Epithelial cell of prostate (primary cell): ENCODE measurements at regions not wholly inside any gene's neighbourhood (a gene's known extent, or its start where the extent isn't known, plus 50 kb on each side); places are given as distances from the start of the nearest gene placed in this dataset.

ENCODE experiments used
- DNase-seq: peaks from one replicate; pipeline ENCODE4 v3.0.0-alpha.2; 2011; ENCODE audit warnings: low read depth, low spot score
- H3K27ac ChIP-seq: fragments of 450-650 bp; 2 replicates; pipeline ENCODE4 v1.5.1; 2017; ENCODE audit warnings: mild to moderate bottlenecking

DNA sequence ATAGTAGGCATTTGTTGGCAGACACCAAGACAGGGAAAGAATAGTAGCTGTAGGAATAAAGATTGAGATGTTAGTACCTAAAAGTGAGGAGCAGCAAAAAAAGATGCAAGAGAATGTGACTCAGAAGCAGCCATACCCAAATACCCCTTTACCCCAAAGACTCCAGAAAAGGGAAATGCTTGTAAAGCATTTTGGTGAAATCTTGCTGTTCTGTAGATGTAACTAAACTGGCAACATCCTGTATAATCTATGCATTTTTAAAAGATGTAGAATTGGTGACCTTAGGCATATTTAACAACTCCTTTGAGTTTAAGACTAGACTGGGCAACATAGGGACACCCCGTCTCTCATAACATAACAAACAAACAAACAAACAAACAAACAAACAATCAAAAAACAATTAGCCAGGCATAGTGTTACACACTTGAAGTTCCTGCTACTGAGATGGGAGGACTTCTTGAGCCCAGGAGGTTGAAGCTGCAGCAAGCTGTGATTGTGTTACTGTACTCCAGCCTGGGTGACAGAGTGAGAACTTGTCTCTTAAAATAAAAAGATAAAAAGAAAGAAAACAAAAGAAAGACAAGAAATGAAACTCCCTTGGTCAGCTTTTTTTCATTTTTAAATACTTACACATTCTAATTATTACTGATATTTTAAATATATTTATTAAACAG, 361.5 kb upstream of the KCNH8 start:
- H3K27ac ChIP-seq, result no peak overlapping the region
- DNase-seq, result no peak

DNA sequence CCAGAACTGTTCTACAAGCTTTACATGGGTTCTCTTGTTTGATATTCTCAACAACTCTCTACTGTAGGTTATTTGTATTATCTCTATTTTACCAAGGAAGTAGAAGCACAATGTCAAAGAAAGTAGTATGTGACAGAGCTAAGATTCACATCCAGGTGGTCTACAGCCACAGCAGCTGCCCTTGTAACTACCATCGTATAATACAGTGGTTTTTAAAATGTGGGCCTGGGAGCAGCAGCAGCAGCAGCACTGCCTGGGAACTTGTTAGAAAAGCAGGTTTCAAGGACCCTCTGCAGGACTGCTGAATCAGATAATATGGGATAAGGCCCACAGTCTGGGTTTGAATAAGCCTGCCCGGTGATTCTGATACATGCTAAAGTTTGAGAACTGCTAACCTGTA, 357.1 kb upstream of the SATB1 start:
- H3K27ac ChIP-seq, result no peak overlapping the region

DNA sequence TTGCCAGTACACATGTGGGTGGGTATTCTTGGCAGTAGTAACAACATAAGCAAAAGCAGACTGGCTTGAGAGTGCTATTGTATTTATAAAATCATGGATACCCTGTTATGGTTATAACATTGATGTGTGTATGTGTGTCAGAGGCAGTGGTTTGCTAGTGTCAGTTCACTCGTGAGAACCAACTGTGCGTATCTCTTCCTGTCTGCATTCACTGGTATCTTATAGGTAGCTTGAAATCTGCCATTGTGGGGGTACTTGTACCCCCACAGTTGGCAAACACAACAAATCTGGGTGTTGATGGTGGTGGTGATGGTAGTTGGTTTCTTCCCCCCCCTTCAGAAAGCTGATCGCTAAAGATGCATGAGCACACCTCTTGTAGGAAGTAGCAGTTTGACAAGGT, 355.8 kb upstream of the SATB1 start:
- DNase-seq, result no peak
- no peak overlapping the region for H3K27ac ChIP-seq

More for the DNA sequence above, 357.1 kb upstream of the SATB1 start:
- no peak for DNase-seq

DNA sequence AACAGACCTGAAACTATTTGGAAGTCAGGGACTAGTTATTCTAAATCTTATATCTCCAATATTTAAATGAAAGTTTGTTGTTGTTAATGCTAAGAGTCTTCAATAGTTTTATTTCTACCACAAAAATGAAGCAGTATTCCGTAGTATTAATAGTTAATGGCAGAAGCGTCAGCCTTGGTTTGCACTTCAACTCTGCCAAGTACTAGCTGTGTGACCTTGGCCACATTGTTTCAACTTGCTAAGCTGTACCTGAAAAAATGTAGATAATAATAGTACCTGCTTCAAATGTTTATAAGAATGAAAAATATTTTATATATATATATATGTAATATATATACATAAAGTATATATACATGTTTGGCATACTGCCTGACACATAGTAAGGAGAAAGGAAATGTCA, 354.6 kb upstream of the SATB1 start:
- no peak for DNase-seq
- H3K27ac ChIP-seq, result no peak overlapping the region

DNA sequence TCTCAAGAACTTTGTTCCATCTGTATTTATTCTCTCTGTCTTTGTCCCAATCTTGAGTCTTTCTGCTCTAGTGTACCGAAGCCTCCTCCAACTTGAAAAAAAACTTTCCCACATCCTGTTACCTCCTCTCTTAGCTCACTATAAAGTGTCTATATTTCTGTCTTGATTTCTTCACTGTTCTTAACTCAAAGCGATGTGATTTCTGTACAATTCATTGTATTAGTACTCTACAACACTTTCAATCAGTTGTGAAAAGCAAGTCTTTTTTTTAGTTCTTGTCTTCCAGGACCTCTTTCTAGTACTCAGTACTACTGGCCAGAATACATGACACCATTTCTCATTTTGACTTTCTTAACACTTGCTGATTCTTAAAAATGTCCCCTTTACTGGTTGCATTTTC, 353.5 kb upstream of the SATB1 start:
- DNase-seq, result no peak
- H3K27ac ChIP-seq, result no peak overlapping the region

DNA sequence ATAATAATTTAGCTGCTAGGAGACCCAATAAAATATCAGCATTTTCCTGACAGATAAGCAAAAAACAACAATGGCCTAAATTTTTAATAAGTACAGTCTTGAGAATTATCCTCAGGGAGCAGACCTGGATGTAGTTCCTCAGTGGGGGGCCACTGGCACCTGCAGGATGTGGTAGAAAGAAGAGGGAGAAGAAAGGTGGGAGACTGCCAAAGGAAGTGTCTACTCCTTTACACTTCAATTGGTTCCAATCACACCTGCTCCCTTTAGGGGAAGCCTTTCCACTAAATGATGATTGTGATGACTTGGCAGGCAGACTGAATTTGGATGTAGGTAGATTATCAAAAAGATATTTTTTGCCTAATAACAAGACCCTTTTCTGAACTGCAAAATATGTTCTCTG, 353.0 kb upstream of the SATB1 start:
- H3K27ac ChIP-seq, result no peak overlapping the region
- DNase-seq, result no peak

DNA sequence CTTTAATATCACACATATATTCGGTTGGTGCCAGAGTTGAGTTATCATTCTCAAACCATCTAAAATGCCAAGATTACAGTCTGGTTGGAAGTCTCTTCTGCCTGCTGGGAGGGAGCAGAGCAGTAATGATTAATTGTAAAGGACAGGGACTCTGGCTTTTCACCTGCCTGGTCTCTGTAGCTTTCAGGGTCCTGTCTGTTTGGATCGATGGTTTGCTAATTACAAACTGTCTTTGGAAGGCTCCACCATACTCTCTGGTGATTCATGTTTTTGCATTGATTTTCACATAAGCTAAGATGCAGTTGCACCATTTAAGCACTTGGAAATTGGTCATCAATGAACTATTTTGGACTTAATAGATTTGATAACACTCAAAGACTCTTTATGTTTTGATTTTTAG, 350.4 kb upstream of the SATB1 start:
- no peak for DNase-seq
- no peak overlapping the region for H3K27ac ChIP-seq

DNA sequence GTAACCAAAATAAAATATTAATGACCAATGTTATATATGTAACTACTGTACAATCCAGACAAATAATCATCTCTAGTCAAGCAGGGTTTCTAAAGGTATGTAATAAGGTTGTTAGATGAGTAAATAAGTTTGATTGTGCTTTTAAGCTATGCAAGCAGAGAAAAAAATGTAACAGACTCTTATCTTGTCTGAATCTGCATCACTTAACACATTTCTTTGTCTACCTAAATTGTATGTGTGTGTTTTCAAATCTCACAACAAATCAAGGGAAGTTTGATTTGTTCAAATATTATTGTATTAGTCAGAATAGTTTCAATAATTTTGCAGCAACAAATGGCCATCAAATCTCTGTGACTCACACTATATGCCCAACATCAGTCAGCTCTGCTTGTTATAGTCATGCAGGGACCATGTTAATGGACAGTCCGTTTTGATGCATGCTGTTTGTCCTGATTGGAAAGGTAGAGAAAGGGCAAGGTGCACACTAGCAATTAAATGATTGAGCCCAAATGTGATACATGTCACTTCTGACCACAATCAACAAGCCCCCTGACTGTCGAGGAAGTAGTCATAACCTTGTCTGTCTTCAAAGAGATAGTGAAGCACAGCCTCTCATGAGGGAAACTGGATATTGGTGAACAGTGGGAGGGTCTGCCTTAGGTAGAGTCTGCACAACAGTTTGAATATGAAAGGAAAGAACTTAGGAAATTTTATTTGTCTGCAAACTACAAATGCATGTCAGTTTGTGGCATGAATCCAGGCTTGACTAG, 349.4 kb upstream of the SATB1 start:
- no peak for DNase-seq
- no peak overlapping the region for H3K27ac ChIP-seq

DNA sequence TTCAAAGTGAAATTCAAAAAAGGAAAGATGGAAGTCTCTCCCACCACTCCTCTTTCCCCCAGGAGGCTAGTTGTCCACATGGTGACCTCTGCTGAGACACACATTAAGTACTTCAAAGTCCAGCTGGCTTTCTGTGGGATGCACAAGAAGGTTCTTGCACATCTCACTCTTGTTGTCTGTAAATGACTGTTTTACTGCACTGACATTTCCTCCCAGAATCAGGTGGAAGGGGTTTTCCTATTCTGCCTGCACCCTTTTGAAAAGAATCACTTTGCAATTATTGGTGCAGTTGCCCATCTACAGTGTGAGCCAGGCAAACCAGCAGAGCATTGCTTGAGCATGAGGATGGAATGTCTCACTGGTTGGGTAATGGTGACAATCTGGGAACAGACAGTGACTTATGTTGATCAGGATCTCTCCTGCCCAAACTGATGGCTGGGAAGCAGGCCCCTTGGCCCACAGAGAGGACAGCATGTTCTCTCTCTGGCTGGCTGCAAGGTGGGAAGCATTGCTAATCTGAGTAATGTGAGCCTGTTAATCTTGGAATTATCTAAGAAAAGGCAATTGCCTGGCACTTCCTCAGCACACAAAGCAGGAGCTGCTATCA, 347.7 kb upstream of the SATB1 start:
- no peak overlapping the region for H3K27ac ChIP-seq
- DNase-seq, result no peak

DNA sequence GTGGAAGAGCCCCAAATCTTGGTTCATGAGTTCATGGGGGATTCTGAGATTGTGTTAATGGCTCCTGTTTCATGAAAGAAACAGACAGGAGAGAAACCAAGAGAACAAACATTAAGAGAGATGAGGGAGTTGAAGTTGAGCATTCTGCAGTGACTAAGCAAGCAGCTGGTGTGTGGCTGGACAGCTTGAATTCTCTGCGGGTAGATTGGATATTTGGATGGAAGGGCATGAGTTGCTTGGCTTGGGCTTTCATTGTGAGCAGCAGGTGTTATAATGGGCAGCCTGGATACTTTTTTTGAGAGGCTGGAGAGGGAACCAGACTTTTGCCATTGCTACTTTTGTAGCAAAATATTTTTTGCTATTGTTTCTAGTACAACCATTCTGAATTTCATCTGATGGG, 346.8 kb upstream of the SATB1 start:
- no peak for DNase-seq
- H3K27ac ChIP-seq, result no peak overlapping the region

DNA sequence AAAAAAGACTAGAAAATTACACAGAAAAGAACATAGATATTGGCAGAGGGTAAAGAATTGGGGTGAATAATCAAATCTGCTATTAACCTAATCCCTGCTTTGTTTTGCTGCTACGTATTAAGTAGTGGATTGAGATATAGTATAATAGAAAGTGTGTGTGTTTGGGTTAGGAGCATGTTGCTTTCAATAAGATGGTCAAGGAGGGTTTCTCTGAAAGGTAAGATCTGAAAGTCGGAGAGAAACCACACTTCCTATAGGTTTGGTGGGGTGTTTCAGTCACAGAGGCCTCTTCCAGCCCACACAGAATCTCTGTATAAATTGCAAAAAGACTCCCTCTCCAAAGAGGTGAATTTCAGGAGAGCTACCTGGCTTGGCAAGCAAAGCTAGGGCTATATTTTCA, 345.7 kb upstream of the SATB1 start:
- H3K27ac ChIP-seq, result no peak overlapping the region
- no peak for DNase-seq

DNA sequence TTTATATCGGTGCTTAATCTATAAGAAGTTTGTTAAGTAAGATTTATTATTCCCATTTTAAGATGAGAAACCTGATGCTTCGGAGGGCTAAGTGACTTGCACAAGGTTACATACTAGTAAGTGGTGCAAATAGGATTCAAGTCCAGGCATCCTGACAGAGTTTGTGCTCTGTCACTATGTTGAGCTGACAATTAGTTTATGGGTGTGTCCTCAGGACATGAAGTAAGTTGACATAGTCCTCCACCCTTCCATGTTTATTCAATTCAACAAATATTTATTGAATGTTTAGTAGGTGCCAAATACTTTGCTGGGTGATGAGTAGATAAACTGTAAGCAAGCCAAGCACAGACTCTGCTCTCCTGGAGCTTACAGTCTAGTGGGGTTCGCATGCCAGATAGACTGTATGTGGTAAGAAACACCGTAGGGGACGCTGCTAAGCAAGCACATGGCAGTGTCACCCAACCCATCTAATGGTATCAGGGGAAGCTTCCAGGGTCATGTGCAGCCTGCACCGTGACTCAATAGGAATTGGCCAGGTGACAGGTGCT, 342.7 kb upstream of the SATB1 start:
- DNase-seq, result no peak
- no peak overlapping the region for H3K27ac ChIP-seq

DNA sequence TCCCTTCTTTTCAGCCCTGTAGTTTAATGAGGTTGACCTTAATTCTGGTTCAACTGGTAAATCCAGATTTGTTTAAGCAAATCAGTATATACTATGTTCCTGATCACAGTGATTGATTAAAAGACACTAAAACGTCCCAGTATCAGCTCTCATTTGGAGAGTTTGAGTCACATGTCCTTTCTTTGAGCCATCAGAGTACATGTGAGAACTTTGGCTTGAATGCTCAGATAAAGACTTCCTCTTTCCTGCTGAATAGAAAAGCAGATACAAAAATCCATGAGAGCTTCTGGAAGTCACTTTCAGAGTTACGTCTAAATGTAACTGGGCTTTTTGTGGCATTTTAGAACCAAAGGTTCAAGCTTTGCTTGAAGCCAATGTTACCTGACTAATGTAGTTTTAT, 341.8 kb upstream of the SATB1 start:
- DNase-seq, result no peak
- H3K27ac ChIP-seq, result no peak overlapping the region

DNA sequence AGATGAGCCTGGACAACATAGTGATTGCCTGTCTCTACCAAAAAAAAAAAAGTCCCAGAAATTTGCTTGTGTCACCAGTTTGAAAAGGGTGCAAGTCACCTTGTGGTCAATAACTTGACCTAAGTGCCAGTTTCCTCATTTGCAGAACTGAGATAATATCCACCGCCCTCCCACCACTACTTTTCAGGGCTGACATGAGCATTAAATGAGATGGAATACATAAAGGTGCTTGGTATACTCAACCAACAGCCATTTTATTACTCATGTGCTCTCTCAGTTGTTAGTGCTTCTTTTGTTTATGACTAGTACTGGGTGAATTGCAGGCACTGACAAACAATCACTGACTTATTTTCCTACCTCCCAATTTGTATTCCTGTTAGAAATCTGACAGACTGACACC, 340.5 kb upstream of the SATB1 start:
- DNase-seq, result no peak

DNA sequence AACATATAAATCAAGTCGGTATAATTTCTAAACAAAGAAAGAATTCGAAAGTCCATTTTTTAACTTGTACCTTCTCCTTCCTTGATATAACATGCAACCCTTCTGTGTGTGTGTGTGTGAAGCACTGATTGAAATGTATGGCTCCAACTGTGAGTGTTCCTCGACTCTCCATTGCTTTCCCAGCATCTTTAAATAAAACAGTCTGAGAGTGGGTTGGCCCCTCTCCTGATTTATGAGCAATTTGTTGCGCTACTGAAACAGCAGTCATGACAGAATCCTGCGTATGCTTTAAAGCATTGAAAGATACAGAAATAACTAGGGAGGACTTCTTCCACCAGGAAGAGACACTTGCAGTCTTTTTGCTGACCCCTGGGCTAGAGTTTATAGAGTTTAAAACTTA, 340.0 kb upstream of the SATB1 start:
- no peak for DNase-seq
- no peak overlapping the region for H3K27ac ChIP-seq

More for the DNA sequence above, 340.5 kb upstream of the SATB1 start:
- H3K27ac ChIP-seq, result no peak overlapping the region

DNA sequence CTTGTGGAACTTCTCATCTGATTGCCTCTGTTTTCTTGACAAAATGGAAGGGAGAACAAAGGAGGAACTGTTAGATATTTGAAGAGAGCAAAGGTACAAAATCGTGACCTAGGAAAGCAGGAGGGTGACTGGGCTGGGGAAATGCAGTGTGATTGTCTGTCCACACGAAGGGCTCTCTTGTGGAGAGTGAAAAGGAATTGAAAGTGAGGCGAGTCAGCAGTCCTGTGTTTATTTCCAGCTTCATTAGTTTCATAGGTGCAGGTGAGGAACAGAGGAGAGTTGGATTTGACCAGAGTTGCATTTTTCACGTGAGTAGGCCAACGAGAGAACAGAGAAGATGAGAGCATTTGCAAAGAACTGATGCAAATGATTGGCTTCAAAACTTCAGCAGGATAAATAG, 336.4 kb upstream of the SATB1 start:
- DNase-seq, result no peak
- no peak overlapping the region for H3K27ac ChIP-seq

DNA sequence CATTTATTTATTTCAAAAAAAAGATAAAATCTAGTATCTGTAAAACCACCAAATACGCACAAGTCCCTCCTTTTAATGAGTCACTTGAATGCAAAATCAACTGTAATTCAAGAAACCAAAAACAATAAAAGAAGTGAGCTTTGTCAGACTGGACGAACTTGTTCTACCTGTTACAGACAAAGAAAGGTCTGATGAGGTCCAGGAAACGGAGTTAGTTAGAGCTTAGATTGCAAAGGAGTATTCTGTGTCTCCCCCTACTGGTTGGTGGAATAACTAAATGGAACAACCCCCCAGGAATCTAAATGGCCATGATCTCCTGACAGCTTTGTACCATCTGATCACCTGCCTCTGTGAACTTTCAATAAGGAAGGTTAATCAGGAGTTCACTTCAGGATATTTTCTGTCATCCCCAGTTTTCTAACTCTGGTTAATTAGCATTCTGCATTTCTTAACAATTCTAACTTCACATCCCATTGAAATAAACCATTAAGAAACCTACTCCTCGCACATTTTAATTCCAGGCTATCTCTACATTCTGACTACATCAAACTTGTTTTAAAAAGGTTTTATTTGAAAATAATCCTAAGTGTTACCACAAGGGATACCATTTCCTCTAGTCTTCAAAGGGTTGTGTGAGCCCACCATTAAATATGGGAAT, 333.0 kb upstream of the SATB1 start:
- no peak overlapping the region for H3K27ac ChIP-seq
- peak; percentile 95 for DNase-seq

DNA sequence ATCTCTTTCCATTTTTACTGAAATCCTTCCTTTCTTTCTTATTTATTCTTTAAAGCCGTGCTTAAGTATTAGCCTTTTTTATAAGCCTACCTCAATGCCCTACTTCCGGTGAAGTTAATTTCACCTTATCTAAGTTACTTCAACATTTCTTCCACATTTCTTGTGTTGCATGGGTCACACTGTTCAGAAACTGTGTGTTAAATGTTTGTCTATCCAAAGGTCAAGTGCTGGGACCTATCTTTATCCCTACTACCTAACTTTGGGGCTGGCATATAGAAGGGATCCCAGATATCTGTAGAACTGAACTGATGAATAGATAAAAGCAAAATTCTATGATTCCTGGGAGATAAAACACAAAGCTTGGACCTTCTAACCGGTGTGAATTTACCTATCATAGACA, 332.3 kb upstream of the SATB1 start:
- H3K27ac ChIP-seq, result no peak overlapping the region
- DNase-seq, result no peak

DNA sequence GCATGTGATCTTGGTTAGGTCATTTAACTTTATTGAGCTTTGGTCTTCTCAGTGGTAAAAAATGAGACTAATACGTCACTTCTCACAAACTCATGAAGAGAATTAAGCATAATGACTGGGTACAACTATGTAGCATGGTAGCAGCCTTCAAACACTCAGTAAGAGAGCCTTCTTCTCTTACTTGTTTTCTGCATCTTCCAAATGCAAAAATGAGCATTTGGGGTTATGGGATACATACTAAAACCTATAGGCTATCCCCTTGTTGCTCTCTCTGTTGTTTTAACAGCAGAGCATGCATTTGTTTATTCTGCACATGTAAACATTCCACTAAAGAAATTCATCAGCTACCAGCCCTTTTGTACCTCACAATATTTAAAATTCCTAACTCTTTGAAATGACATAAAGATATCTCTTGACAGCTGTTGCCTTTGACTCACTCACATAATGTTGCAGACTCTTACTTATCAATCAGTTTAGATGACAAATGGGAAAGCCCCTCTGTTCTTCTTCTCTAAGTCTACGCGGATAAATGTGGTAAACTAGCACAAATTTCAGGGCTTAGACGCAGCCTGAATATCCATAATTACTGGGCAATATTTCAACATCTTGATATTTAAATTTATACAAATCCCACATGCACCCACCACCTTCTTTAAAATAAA, 327.3 kb upstream of the SATB1 start:
- no peak for DNase-seq
- no peak overlapping the region for H3K27ac ChIP-seq

DNA sequence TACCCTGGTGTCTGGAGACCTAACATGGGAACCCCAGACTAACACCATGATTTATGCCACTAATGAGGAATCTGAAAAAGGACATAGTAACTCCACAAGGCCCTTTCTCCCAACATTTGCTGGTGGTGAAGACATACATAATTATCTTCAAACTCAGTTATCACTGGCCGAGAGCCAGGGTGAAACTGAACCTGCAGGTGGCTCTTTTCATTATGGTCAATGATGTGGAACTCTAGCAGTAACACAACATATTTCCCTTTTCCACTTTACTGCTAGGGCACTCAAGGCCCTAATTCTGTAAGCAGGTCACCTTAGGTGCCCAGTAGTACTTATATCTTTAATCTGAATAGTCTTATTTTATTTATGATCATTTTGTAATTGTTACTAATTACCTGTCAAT, 326.4 kb upstream of the SATB1 start:
- DNase-seq, result no peak
- H3K27ac ChIP-seq, result no peak overlapping the region
